ENCODE measurements at regions not wholly inside any gene's neighbourhood (a gene's known extent, or its start where the extent isn't known, plus 50 kb on each side); places are given as distances from the start of the nearest gene placed in this dataset.

- Mint-ChIP-seq H3K27me3 (peaks cover 32 to 50% of the 10 kb centered on the region in 2 donors), H3K36me3 (ENCODE audit: insufficient read depth) (no peaks in the 10 kb centered on the region), H3K4me1 (ENCODE audit: low read depth in 2 of 2) (no peaks in the 10 kb centered on the region), H3K4me3 (no peak overlapping the region), H3K9me3 (peaks cover 3 to 7% of the 10 kb centered on the region in 2 donors), H3K27ac (no peak overlapping the region)
- no peak for DNase-seq
- no peak for ATAC-seq (replicated peaks)
Measured at GRCh38 chr11:130729678-130730300, 186.5 kb downstream of the SNX19 start.

GRCh38 chr11:130731401-130731800 lies 184.9 kb downstream of the SNX19 start:
- no peak for DNase-seq
- ATAC-seq (replicated peaks) = no peak
- no peak overlapping the region for H3K4me3 Mint-ChIP-seq
- H3K27me3 Mint-ChIP-seq = peaks cover 23 to 35% of the 10 kb centered on the region in 2 donors
- no peak overlapping the region for H3K27ac Mint-ChIP-seq
- no peaks in the 10 kb centered on the region for H3K36me3 Mint-ChIP-seq (ENCODE audit: insufficient read depth)
- H3K9me3 Mint-ChIP-seq = peaks cover 8 to 9% of the 10 kb centered on the region in 2 donors
- H3K4me1 Mint-ChIP-seq (ENCODE audit: low read depth in 2 of 2) = no peaks in the 10 kb centered on the region

DNA sequence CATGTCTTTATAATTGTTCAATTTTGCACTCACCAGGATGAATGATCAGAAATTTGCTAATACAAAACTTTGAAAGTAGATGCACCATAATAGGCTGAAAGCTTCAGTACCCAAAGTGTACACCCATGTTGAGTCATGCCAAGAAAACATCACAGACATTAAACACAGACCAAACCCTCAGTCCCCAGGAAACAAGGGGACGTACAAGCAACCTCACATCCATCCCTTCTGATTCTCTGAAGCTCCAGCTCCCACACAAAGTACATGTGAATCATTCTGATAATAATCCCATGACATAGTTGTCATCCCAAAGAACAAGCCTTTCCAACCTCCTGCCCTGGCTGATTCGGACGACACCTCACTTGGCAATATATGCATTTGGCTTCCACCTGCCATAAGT lies 183.8 kb downstream of the SNX19 start:
- Mint-ChIP-seq H3K4me3 (no peak overlapping the region), H3K27ac (no peak overlapping the region), H3K9me3 (peaks cover 8 to 9% of the 10 kb centered on the region in 2 donors), H3K36me3 (ENCODE audit: insufficient read depth) (no peaks in the 10 kb centered on the region), H3K27me3 (peaks cover 23 to 26% of the 10 kb centered on the region in 2 donors), H3K4me1 (ENCODE audit: low read depth in 2 of 2) (peaks cover 5 to 6% of the 10 kb centered on the region in 2 donors)
- no peak for DNase-seq
- no peak for ATAC-seq (replicated peaks)

GRCh38 chr11:130737041-130737830 lies 179.0 kb downstream of the SNX19 start:
- Mint-ChIP-seq H3K4me3 (peak overlapping the region; percentile 14 to 20), H3K36me3 (ENCODE audit: insufficient read depth) (no peaks in the 10 kb centered on the region), H3K9me3 (peaks cover 12 to 30% of the 10 kb centered on the region in 2 donors), H3K4me1 (ENCODE audit: low read depth in 2 of 2) (peaks cover 6 to 10% of the 10 kb centered on the region in 2 donors), H3K27ac (no peak overlapping the region), H3K27me3 (no peaks in the 10 kb centered on the region)
- DNase-seq (no peak), ATAC-seq (replicated peaks) (no peak)

DNA sequence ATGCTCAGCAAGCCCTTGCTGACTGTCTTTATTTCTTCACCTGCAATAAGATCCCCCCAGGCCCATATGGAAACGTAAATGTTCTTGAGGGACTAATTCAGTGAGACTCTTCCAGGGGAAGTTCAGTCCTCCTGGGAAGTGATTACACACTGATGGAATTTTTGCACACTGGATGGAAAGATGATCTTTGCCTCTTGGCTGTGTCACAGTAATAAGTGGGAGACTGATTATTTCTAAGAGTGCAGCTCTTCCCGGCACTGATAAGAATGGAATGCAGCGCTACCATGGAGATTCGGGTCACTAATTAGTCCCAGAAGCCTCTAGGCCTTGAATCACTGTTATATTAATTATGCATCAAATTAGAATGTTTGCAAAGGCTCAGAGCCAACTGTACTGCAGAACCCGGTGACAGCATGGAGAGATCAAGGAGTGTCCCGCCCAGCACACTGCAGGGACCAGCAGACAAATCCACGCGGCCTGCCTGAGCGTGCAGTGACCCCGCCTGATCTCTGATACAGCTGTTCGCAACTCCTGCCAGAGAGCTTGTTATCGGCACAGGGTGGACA lies 178.3 kb downstream of the SNX19 start:
- no peaks in the 10 kb centered on the region for H3K36me3 Mint-ChIP-seq (ENCODE audit: insufficient read depth)
- H3K4me3 Mint-ChIP-seq = no peak overlapping the region
- H3K4me1 Mint-ChIP-seq (ENCODE audit: low read depth in 2 of 2) = peaks cover 6 to 10% of the 10 kb centered on the region in 2 donors
- peaks cover 10 to 30% of the 10 kb centered on the region in 2 donors for H3K9me3 Mint-ChIP-seq
- H3K27me3 Mint-ChIP-seq = no peaks in the 10 kb centered on the region
- no peak for DNase-seq
- ATAC-seq (replicated peaks) = no peak
- peak overlapping the region in 1 of 2 donors; percentile 41 for H3K27ac Mint-ChIP-seq

GRCh38 chr11:130738611-130739010 lies 177.7 kb downstream of the SNX19 start:
- DNase-seq = no peak
- no peaks in the 10 kb centered on the region for H3K36me3 Mint-ChIP-seq (ENCODE audit: insufficient read depth)

DNA sequence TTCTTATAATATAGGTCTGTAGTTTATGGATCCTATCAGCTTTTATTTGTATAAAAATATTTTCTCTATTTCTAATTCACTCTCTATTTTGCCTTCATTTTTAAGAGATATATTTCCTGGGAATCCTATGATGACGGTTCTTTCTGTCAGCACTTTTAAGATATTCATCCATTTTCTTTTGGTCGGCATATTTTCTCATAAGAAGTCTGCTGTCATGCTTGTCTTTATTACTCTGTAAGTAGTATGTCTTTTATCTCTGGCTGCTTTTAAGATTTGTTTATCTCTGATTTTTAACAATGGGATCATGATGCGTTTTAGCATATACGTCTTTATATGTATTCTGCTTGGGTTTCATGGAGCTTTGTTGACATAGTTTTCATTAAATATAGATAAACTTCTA lies 175.5 kb downstream of the SNX19 start:
- no peak for DNase-seq

More at GRCh38 chr11:130738611-130739010, 177.7 kb downstream of the SNX19 start:
- ATAC-seq (replicated peaks) = no peak
- Mint-ChIP-seq H3K27me3 (no peaks in the 10 kb centered on the region), H3K9me3 (peaks cover 10 to 30% of the 10 kb centered on the region in 2 donors), H3K4me3 (no peak overlapping the region), H3K27ac (no peak overlapping the region), H3K4me1 (ENCODE audit: low read depth in 2 of 2) (peaks cover 6 to 10% of the 10 kb centered on the region in 2 donors)

GRCh38 chr11:130744794-130745193 lies 171.5 kb downstream of the SNX19 start:
- H3K27me3 Mint-ChIP-seq = peaks cover 37 to 39% of the 10 kb centered on the region in 2 donors
- ATAC-seq (replicated peaks) (no peak), DNase-seq (no peak)
- H3K27ac Mint-ChIP-seq = no peak overlapping the region
- no peaks in the 10 kb centered on the region for H3K4me1 Mint-ChIP-seq (ENCODE audit: low read depth in 2 of 2)
- H3K9me3 Mint-ChIP-seq = peaks cover 4 to 10% of the 10 kb centered on the region in 2 donors
- H3K4me3 Mint-ChIP-seq = no peak overlapping the region
- H3K36me3 Mint-ChIP-seq (ENCODE audit: insufficient read depth) = no peaks in the 10 kb centered on the region

More for the DNA sequence above, 175.5 kb downstream of the SNX19 start:
- Mint-ChIP-seq H3K4me1 (ENCODE audit: low read depth in 2 of 2) (peaks cover 6 to 10% of the 10 kb centered on the region in 2 donors), H3K9me3 (peaks cover 4 to 21% of the 10 kb centered on the region in 2 donors), H3K4me3 (no peak overlapping the region), H3K27me3 (peaks cover 5 to 6% of the 10 kb centered on the region in 2 donors), H3K27ac (no peak overlapping the region), H3K36me3 (ENCODE audit: insufficient read depth) (no peaks in the 10 kb centered on the region)
- no peak for ATAC-seq (replicated peaks)

- peaks cover 46 to 51% of the 10 kb centered on the region in 2 donors for H3K27me3 Mint-ChIP-seq
- H3K27ac Mint-ChIP-seq = no peak overlapping the region
- no peaks in the 10 kb centered on the region for H3K9me3 Mint-ChIP-seq
- H3K4me3 Mint-ChIP-seq = no peak overlapping the region
- no peaks in the 10 kb centered on the region for H3K4me1 Mint-ChIP-seq (ENCODE audit: low read depth in 2 of 2)
- ATAC-seq (replicated peaks) (no peak), DNase-seq (no peak)
- H3K36me3 Mint-ChIP-seq (ENCODE audit: insufficient read depth) = no peaks in the 10 kb centered on the region
Measured at GRCh38 chr11:130749216-130749615, 167.1 kb downstream of the SNX19 start.

DNA sequence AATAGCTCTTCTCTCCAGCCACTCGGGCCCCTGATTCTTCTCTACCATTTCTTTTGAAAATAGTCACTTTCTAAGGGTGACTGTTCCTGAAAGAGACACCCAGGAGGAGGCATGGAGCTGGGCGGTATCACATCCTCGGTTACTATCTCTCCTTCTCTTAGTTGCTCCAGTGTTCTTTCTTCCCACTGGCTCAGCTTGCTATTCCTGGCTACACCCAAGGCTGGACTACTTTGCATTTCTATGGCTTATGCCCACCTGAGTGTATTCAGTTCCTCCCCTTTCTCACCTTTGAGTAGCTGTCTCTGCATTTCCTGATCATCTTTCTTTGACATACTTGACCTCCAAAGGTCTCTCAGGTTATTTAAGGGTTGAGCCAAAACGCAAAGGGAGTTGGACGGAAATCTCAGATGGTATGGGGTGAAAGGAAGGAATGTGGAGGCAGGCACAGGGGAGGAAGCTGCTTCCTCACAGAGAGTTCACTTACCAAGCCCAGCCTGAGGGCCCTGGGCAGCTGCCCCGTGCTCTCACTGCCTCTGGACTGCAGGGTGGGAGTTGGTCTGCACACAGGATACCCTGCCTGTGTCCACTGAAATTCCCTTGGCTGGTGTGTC lies 155.7 kb downstream of the SNX19 start:
- no peak for ATAC-seq (replicated peaks)
- Mint-ChIP-seq H3K27me3 (peaks cover 22 to 29% of the 10 kb centered on the region in 2 donors), H3K9me3 (no peaks in the 10 kb centered on the region), H3K4me3 (no peak overlapping the region), H3K27ac (no peak overlapping the region), H3K36me3 (ENCODE audit: insufficient read depth) (peaks cover 2% of the 10 kb centered on the region), H3K4me1 (ENCODE audit: low read depth in 2 of 2) (no peaks in the 10 kb centered on the region)
- no peak for DNase-seq

DNA sequence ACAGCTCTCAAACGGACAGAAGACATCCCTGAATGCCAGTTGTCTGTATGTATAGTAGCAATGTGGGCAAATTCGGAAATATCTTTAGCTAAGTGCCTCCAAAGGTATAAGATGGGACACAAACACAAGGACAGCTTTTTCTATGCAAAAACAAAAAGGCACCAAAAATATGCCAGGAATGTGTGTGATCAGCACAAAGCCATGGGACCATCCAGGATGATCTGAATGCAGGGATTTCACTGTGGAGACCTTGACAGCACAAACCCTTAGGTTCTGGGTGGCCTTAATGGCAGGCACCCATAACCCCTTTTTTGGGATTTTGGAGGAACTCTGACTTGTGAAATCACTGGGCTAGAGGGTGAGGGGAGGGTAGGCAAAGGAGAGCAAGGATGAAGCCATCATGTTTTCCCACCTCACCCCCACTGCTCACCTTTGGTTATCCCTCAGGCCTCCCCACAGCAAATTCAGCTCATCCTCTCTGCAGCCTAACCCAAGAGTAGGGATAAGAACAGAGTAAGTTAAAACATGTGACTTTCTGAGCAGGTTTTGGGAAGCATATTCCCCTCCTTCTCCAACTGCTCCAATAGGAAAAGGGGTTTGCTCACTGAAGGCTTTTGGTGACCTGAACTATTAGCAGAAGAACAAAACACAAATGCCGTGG lies 154.6 kb downstream of the SNX19 start:
- H3K4me1 Mint-ChIP-seq (ENCODE audit: low read depth in 2 of 2) = peaks cover 5 to 8% of the 10 kb centered on the region in 2 donors
- peaks cover 21 to 29% of the 10 kb centered on the region in 2 donors for H3K27me3 Mint-ChIP-seq
- ATAC-seq (replicated peaks) (no peak), DNase-seq (no peak)
- H3K4me3 Mint-ChIP-seq = no peak overlapping the region
- peaks cover 2% of the 10 kb centered on the region for H3K36me3 Mint-ChIP-seq (ENCODE audit: insufficient read depth)
- H3K9me3 Mint-ChIP-seq = no peaks in the 10 kb centered on the region
- H3K27ac Mint-ChIP-seq = no peak overlapping the region

DNA sequence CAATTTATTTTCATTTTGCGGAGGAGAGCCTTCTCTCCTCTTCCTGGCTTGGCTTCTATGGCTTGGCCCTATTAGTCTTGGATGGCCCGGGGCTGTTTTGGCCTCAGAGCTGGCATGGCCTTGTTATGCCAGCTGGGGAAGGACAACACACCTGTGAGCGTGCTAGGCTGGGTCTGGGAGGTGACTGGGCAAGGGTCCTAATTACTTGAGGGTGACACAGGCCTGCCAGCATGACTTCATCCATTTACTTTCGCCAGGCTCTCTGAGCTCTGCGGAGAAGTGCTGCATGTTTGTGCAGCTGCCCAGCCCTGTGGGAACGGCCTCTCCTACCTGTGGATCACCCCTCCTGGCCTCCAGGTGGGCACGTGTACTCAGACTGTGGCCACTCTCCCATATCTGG lies 153.6 kb downstream of the SNX19 start:
- H3K36me3 Mint-ChIP-seq (ENCODE audit: insufficient read depth) = peaks cover 2% of the 10 kb centered on the region
- H3K9me3 Mint-ChIP-seq = no peaks in the 10 kb centered on the region
- no peak overlapping the region for H3K27ac Mint-ChIP-seq
- ATAC-seq (replicated peaks) (no peak), DNase-seq (no peak)
- H3K4me3 Mint-ChIP-seq = no peak overlapping the region
- peaks cover 12 to 21% of the 10 kb centered on the region in 2 donors for H3K27me3 Mint-ChIP-seq
- peaks cover 5 to 8% of the 10 kb centered on the region in 2 donors for H3K4me1 Mint-ChIP-seq (ENCODE audit: low read depth in 2 of 2)

Measured in effector memory CD8-positive, alpha-beta T cell (primary cell).